ENCODE measurements at regions not wholly inside any gene's neighbourhood (a gene's known extent, or its start where the extent isn't known, plus 50 kb on each side); places are given as distances from the start of the nearest gene placed in this dataset.

DNA sequence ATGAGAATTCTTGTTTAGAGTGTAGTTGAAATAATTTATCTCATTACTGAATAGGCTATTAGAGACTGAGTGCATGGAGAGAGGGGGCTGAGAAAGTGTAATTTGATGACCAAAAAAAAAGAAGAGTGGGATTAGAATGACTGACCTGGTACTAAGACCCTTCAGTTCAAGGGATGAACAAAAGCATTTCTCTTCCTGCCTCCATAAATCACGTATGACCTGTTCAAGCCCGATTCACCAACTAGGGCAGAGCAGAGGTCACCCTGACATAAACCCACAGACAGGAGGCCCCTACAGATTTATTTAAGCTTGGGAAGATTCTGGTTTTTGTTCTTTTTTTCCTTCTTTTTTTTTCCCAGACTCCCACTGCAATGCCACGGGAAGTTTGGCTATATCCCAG lies 123.7 kb upstream of the COP1 start (continued):
- TF ChIP-seq NPAS2 (CRISPR knock-in tag; IDR thresholded peaks at IDR 0.05; ENCODE audit: borderline replicate concordance) (no peak), HOXB5 (CRISPR knock-in tag; IDR thresholded peaks at IDR 0.05) (no peak), RARB (CRISPR knock-in tag; IDR thresholded peaks at IDR 0.05) (no peak), ZSCAN20 (CRISPR knock-in tag; IDR thresholded peaks at IDR 0.05) (no peak), ZFP36 (IDR thresholded peaks at IDR 0.05; ENCODE audit: borderline replicate concordance, partially characterized antibody) (no peak), GATA3 (IDR thresholded peaks at IDR 0.05; ENCODE audit: borderline replicate concordance) (no peak)
- TF ChIP-seq, protein P1, sequence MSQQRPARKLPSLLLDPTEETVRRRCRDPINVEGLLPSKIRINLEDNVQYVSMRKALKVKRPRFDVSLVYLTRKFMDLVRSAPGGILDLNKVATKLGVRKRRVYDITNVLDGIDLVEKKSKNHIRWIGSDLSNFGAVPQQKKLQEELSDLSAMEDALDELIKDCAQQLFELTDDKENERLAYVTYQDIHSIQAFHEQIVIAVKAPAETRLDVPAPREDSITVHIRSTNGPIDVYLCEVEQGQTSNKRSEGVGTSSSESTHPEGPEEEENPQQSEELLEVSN (IDR thresholded peaks at IDR 0.05; ENCODE audit: borderline replicate concordance, low read depth) = no peak

DNA sequence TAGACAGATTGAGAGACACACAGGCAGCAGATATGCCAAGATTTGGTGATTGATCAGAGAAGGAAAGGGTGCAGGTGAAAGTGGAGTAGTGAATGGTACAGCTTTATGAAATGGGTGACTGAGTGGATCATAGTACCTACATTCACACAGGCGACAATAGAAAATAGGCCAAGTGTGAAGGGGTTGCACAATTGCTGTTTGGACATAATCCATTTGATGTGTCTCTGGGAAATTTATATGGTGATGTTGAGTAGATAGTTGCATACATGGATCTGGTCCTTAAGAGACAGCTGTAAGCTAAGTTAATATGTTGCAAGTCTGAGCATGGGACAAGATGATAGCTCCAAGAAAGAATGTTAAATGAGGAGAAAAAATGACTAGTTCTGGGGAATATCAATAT lies 118.6 kb upstream of the COP1 start:
- POLR2A ChIA-PET = no interaction called here

DNA sequence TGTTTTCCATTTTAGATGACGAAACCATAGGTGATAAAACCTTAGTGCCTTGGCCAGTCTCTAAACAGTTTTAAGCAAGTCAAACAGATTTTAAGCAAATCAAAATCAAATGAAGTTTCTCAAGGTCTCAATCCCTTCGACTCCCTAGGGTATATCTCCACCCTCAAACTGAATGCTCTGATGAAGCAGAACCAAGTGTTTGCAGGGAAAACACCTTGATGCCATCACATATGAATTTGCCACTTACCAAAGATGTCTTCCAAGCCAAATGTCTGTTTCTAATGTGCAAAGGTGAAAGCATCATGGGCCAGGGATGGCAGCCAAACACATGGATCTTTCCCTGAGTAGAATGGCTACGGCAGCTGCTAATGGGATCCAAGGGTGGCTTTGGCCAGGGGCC lies 116.4 kb upstream of the COP1 start:
- FAIRE-seq = no peak
- ATAC-seq = no peak
- H3K4me3 ChIP-seq = no peak overlapping the region
- POLR2A ChIA-PET = no interaction called here
- no peak for DNase-seq (ENCODE audit: low read depth in 1 of 2, low spot score in 1 of 2)
- H3K4me2 ChIP-seq = no peak overlapping the region
- no peak overlapping the region for H3K27ac ChIP-seq
- H3K9me3 ChIP-seq = no peaks in the 10 kb centered on the region
- CTCF ChIA-PET = no interaction called here
- no peaks in the 10 kb centered on the region for H3K4me1 ChIP-seq
- 6% methylated on average over 3 of the region's 3 CpGs for WGBS (ENCODE audit: missing lambda C conversion rate)
- TF ChIP-seq KDM5A (IDR thresholded peaks at IDR 0.05) (no peak), RAD21 (conservative IDR thresholded peaks at IDR 0.05 in 1 of 2, IDR thresholded peaks at IDR 0.05 in 1 of 2) (no peak), ZC3H11A (IDR thresholded peaks at IDR 0.05) (no peak), RARB (CRISPR knock-in tag; IDR thresholded peaks at IDR 0.05) (no peak), POLR2AphosphoS2 (conservative IDR thresholded peaks at IDR 0.05; ENCODE audit: low read length) (no peak), ZFP36 (IDR thresholded peaks at IDR 0.05; ENCODE audit: borderline replicate concordance, partially characterized antibody) (no peak), EHF (CRISPR knock-in tag; IDR thresholded peaks at IDR 0.05) (no peak), MAFK (IDR thresholded peaks at IDR 0.05; ENCODE audit: partially characterized antibody) (no peak), ESRRA (IDR thresholded peaks at IDR 0.05; ENCODE audit: borderline replicate concordance, low read length) (no peak), GATA3 (IDR thresholded peaks at IDR 0.05; ENCODE audit: borderline replicate concordance) (no peak), CEBPB (IDR thresholded peaks at IDR 0.05) (no peak)
- TF ChIP-seq, protein P2, sequence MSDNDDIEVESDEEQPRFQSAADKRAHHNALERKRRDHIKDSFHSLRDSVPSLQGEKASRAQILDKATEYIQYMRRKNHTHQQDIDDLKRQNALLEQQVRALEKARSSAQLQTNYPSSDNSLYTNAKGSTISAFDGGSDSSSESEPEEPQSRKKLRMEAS (IDR thresholded peaks at IDR 0.05) = no peak
- TF ChIP-seq, protein P3, sequence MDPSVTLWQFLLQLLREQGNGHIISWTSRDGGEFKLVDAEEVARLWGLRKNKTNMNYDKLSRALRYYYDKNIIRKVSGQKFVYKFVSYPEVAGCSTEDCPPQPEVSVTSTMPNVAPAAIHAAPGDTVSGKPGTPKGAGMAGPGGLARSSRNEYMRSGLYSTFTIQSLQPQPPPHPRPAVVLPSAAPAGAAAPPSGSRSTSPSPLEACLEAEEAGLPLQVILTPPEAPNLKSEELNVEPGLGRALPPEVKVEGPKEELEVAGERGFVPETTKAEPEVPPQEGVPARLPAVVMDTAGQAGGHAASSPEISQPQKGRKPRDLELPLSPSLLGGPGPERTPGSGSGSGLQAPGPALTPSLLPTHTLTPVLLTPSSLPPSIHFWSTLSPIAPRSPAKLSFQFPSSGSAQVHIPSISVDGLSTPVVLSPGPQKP (IDR thresholded peaks at IDR 0.05; ENCODE audit: low read depth, low read length) = no peak
- TF ChIP-seq, protein P1 (IDR thresholded peaks at IDR 0.05; ENCODE audit: borderline replicate concordance, low read depth) = no peak
- TF ChIP-seq, protein P4, sequence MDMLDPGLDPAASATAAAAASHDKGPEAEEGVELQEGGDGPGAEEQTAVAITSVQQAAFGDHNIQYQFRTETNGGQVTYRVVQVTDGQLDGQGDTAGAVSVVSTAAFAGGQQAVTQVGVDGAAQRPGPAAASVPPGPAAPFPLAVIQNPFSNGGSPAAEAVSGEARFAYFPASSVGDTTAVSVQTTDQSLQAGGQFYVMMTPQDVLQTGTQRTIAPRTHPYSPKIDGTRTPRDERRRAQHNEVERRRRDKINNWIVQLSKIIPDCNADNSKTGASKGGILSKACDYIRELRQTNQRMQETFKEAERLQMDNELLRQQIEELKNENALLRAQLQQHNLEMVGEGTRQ (IDR thresholded peaks at IDR 0.05) = no peak

More for the DNA sequence above, 118.6 kb upstream of the COP1 start:
- WGBS (ENCODE audit: missing lambda C conversion rate) = 52% methylated on average over 1 of the region's 1 CpG
- FAIRE-seq = no peak
- no peak for TF ChIP-seq ZSCAN20 (CRISPR knock-in tag; IDR thresholded peaks at IDR 0.05)
- TF ChIP-seq ESRRA (IDR thresholded peaks at IDR 0.05; ENCODE audit: borderline replicate concordance, low read length) = no peak
- no peak for TF ChIP-seq EHF (CRISPR knock-in tag; IDR thresholded peaks at IDR 0.05)
- no peak for TF ChIP-seq BHLHE40 (IDR thresholded peaks at IDR 0.05; ENCODE audit: low read depth, low read length)
- no peak for TF ChIP-seq CHD2 (IDR thresholded peaks at IDR 0.05; ENCODE audit: low read length, partially characterized antibody)
- TF ChIP-seq TFCP2L1 (CRISPR knock-in tag; IDR thresholded peaks at IDR 0.05) = no peak
- TF ChIP-seq, protein P5, sequence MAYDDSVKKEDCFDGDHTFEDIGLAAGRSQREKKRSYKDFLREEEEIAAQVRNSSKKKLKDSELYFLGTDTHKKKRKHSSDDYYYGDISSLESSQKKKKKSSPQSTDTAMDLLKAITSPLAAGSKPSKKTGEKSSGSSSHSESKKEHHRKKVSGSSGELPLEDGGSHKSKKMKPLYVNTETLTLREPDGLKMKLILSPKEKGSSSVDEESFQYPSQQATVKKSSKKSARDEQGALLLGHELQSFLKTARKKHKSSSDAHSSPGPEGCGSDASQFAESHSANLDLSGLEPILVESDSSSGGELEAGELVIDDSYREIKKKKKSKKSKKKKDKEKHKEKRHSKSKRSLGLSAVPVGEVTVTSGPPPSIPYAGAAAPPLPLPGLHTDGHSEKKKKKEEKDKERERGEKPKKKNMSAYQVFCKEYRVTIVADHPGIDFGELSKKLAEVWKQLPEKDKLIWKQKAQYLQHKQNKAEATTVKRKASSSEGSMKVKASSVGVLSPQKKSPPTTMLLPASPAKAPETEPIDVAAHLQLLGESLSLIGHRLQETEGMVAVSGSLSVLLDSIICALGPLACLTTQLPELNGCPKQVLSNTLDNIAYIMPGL (CRISPR knock-in tag; IDR thresholded peaks at IDR 0.05; ENCODE audit: borderline replicate concordance) = no peak
- TF ChIP-seq EP300 (IDR thresholded peaks at IDR 0.05) = no peak
- no peak for TF ChIP-seq SREBF2 (IDR thresholded peaks at IDR 0.05)
- TF ChIP-seq RARB (CRISPR knock-in tag; IDR thresholded peaks at IDR 0.05) = no peak
- no peak for TF ChIP-seq GATA3 (IDR thresholded peaks at IDR 0.05; ENCODE audit: borderline replicate concordance)
- TF ChIP-seq KDM5A (IDR thresholded peaks at IDR 0.05) = no peak
- no peak for TF ChIP-seq MAZ (IDR thresholded peaks at IDR 0.05; ENCODE audit: borderline replicate concordance, low read depth, low read length)
- TF ChIP-seq, protein P6, sequence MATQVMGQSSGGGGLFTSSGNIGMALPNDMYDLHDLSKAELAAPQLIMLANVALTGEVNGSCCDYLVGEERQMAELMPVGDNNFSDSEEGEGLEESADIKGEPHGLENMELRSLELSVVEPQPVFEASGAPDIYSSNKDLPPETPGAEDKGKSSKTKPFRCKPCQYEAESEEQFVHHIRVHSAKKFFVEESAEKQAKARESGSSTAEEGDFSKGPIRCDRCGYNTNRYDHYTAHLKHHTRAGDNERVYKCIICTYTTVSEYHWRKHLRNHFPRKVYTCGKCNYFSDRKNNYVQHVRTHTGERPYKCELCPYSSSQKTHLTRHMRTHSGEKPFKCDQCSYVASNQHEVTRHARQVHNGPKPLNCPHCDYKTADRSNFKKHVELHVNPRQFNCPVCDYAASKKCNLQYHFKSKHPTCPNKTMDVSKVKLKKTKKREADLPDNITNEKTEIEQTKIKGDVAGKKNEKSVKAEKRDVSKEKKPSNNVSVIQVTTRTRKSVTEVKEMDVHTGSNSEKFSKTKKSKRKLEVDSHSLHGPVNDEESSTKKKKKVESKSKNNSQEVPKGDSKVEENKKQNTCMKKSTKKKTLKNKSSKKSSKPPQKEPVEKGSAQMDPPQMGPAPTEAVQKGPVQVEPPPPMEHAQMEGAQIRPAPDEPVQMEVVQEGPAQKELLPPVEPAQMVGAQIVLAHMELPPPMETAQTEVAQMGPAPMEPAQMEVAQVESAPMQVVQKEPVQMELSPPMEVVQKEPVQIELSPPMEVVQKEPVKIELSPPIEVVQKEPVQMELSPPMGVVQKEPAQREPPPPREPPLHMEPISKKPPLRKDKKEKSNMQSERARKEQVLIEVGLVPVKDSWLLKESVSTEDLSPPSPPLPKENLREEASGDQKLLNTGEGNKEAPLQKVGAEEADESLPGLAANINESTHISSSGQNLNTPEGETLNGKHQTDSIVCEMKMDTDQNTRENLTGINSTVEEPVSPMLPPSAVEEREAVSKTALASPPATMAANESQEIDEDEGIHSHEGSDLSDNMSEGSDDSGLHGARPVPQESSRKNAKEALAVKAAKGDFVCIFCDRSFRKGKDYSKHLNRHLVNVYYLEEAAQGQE (IDR thresholded peaks at IDR 0.05) = no peak
- CTCF ChIA-PET = no interaction called here
- no peaks in the 10 kb centered on the region for H3K9me3 ChIP-seq
- no peak overlapping the region for H3K4me3 ChIP-seq
- ATAC-seq = no peak
- no peak overlapping the region for H3K27ac ChIP-seq
- DNase-seq (ENCODE audit: low read depth in 1 of 2, low spot score in 1 of 2) = no peak
- H3K4me2 ChIP-seq = no peak overlapping the region
- no peaks in the 10 kb centered on the region for H3K4me1 ChIP-seq
